ENCODE measurements at regions not wholly inside any gene's neighbourhood (a gene's known extent, or its start where the extent isn't known, plus 50 kb on each side); places are given as distances from the start of the nearest gene placed in this dataset.
"Not testable (repeated sequence)": the region's sequence is repeated elsewhere in the genome, so short reads cannot be mapped to it uniquely, and the experiment has no call there.

DNA sequence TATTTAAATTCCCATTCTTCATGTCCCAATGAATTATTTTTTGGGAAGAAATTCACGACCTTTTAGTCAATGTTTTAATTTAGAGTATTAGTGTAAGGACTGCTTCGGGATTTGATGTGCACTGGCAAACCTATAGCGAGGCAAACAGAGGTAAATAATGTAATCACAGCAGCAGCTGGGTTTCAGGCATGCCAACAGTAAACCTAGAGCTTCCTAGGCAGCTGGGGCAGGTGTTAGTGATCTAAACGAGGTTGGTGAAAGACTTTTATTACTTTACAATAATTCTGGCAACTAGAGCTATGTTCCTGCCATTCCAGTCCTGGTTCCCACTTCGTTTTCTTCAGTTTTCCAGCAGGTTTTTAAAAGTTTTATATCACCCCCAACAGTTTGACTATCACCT is 1036.4 kb upstream of the FOXG1 start:
- TF ChIP-seq, protein P1, sequence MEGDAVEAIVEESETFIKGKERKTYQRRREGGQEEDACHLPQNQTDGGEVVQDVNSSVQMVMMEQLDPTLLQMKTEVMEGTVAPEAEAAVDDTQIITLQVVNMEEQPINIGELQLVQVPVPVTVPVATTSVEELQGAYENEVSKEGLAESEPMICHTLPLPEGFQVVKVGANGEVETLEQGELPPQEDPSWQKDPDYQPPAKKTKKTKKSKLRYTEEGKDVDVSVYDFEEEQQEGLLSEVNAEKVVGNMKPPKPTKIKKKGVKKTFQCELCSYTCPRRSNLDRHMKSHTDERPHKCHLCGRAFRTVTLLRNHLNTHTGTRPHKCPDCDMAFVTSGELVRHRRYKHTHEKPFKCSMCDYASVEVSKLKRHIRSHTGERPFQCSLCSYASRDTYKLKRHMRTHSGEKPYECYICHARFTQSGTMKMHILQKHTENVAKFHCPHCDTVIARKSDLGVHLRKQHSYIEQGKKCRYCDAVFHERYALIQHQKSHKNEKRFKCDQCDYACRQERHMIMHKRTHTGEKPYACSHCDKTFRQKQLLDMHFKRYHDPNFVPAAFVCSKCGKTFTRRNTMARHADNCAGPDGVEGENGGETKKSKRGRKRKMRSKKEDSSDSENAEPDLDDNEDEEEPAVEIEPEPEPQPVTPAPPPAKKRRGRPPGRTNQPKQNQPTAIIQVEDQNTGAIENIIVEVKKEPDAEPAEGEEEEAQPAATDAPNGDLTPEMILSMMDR (IDR thresholded peaks at IDR 0.05; ENCODE audit: insufficient read depth, missing control alignments): no peak
- FAIRE-seq: no peak
- DNase-seq (ENCODE audit: insufficient read length, low spot score): no peak

DNA sequence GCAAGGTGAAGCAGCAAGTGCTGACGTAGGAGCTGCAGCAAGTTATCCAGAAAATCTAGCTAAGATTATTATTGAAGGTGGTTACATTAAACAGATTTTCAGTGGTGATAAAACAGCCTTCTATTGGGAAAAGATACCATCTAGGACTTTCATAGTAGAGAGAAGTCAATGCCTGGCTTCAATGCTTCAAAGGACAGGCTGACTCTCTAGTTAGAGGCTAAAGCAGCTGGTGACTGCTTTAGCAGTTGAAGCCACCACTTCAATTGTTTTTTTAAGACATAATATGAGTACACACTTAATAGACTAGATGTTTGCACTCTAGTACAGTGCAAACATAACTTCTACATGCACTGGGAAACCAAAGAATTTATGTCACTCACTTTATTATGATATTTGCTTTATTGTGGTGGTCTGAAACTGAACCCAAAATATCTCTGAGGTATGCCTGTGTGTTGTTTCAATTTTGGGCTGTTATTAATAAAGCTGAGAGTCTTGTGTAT is 1026.9 kb upstream of the FOXG1 start:
- FAIRE-seq (no peak), DNase-seq (ENCODE audit: insufficient read length, low spot score) (no peak)
- TF ChIP-seq, protein P1 (IDR thresholded peaks at IDR 0.05; ENCODE audit: insufficient read depth, missing control alignments): no peak

DNA sequence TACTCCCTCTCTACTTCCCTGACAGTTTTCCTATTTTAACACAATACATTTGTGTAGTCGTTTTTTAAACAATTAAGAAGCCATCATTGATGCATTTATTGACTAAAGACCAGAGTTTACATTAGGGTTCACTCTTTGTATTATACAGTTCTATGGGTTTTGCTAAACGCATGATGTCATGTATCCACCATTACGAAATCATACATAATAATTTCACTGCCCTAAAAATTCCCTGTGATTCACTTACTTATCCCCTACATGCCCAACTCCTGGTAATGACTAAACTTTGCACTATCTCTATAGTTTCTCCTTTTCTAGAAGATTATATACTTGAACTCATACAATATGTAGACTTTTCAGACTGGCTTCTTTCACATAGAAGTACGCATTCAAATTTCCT is 1016.5 kb upstream of the FOXG1 start:
- FAIRE-seq: no peak
- no peak for DNase-seq (ENCODE audit: insufficient read length, low spot score)
- TF ChIP-seq, protein P1 (IDR thresholded peaks at IDR 0.05; ENCODE audit: insufficient read depth, missing control alignments): no peak

DNA sequence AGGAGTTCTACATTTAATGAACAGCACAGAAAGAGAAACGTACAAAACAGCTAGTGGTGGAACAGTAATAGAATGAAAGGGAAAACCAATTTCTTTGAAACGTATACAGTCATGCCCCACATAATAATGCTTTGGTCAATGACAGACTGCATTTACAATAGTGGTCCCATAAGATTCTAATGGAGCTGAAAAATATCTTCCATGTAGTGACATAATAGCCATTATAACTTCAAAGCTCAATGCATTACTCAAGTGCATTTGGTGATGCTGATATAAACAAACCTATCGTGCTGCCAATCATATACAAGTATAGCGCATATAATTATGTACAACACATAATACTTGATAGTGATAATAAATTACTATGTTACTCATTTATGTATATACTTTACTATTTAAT is 1008.9 kb upstream of the FOXG1 start:
- FAIRE-seq: not testable (repeated sequence)

DNA sequence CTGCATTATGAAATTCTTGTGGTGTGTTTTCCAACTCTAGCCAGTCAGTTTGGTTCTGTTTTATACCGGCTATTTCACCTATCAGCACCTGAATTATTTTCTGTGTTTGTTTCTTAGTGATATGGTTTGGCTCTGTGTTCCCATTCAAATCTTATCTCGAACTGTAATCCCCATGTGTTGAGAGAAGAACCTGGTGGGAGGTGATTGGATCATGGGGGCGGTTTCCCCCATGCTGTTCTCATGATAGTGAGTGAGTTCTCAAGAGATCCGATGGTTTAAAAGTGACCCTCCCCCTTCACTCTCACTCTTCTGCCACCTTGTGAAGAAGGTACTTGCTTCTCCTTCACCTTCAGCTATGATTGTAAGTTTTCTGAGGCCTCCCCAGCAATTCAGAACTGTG is 1006.2 kb upstream of the FOXG1 start:
- not testable (repeated sequence) for FAIRE-seq; DNase-seq (ENCODE audit: insufficient read length, low spot score)

More for the DNA sequence above, 1008.9 kb upstream of the FOXG1 start:
- DNase-seq (ENCODE audit: insufficient read length, low spot score): not testable (repeated sequence)

DNA sequence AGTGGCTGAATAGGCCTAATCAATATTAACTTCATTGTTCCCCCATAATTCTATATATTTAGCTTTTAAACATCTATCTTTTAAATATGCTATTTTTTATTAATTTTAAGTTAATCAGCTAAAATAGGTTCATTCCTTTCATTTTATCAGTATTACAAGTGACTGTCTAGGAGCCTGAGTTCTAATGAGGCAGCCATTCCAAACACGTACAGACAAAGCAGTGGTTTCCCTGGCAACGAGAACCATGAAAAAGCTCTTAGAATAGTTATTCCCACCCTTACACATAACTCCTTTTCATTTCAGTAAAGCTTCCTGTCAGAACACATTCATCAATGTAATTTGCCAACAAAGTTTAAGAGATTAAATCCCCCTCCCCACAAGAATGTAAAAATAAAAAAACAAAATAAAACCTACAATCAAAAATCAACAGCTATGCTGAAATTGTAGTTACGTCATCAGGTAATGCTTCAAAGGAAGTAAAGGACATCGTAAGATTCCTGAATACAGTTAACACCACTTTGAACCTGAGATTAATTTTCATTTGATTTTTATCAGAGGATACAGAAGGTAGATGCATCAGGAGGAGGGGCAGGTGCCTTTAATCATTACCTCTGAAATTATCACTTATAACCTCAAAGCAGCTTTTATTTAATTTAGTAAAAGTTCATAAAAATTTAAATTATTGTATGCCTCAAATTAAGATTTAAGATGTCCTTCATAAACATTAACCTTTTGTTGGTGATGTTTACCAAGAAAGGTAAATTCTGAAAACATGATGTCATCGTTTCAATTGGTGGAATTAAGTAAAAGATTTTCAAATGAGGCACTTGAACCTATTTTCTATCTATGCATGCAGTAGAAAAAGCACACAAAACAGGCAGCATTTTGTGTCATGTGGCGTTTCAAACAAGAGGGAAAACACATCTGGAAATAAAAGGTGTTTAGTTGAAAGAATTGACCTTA is 967.2 kb upstream of the FOXG1 start:
- FAIRE-seq; DNase-seq (ENCODE audit: insufficient read length, low spot score): not testable (repeated sequence)

DNA sequence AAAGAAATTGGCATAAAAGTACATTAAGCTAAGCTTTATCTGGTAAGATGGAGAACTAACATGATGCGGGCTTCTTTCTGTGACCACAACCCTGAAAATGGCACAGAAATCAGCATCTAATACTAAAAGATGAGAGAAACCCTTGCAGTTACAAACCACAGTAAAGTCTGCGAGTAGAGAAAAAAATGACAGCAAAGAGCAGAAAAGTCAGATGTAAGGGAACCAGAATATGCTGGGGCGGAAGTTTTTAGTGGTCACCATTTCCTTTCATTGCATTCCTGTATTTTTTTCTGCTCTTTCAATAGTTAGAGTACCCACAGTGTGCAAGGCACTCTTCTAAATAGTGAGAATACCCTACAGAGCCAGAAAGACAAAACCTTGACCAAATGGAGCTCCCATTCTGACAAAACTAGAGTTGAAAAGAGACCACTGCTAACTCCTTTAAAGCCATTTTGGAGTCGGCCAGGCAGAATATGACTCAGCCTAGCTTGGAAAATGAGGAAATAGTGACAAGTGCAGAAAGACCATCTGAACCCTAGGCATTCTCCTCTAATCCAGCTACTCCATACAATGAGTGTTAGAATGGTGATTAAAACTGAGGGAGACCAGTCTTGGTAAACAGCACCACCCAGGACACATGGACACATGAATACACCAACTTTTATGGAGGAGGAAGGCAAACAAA is 948.7 kb upstream of the FOXG1 start:
- not testable (repeated sequence) for DNase-seq (ENCODE audit: insufficient read length, low spot score); FAIRE-seq

DNA sequence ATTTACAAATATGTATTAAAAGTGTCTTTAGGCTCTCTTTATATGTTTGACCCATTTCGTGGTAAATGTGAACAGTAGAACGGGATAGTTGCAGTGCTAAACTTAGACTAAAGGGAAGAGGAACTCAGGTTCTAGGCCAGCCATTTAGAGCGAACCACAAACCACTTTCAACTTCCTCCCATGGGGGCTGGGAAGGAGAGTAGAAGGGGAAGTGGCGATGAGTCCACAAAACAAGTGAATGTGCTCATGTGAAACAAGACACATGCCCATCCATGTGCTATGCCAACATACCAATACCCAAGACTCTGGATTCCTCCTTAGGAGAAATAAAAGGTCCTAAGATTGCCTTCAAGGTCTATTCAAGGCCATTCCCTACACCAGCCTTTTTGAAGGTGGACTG is 940.4 kb upstream of the FOXG1 start:
- not testable (repeated sequence) for DNase-seq (ENCODE audit: insufficient read length, low spot score); FAIRE-seq

DNA sequence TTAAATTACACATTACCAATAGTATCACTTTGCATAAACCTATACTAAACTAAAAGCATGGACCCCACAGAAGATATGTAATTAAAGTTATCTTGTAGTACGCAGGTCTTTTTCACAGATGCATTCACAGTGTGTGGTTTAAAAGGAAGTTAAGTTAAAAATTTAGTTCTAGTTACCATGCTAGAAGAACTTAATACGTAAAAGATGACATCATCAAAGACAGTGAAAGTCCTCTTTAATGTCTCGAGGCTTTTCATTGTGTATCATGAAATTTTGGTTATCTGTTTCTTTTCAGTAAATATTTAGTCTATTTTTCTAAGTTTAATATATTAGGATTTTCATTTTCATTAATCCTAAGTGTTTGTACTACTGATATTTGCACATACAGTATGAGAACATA is 934.6 kb upstream of the FOXG1 start:
- not testable (repeated sequence) for DNase-seq (ENCODE audit: insufficient read length, low spot score); FAIRE-seq

DNA sequence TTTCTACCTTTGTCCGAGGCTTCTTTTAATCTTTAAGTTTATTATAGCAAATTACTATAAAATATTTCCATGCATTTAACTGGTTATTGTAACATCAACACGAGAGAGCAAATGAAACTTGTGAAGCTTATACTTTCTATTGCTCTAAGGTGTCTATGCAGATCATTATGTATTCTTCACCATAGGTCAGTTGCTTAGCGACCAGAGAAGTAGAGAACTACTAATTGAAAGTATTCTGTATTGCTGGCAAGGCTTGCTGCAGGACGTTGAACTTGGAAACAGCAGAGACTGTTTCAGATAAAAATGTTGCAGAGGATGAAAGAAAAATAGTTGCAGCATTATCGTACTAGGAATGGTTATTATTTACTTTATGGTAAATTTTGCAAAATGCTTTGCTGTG is 933.6 kb upstream of the FOXG1 start:
- not testable (repeated sequence) for FAIRE-seq; DNase-seq (ENCODE audit: insufficient read length, low spot score)

DNA sequence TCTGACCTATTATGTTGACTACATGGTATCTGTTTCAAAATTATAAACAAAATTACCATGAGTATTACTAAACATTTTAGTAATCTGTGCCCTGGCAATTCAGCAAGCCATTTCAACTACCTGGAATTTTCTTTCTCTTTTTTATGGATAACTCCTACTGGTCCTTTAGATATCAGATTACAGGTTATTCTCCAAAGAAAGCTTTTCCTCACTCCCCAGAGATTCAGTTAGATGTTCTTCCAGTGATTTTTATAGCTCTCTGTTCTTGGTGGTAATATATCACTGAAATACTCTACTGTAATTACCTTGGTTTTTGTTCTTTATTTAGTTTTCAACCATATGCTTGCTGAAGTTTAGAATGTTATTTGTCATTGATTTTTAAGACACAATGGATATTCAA is 930.2 kb upstream of the FOXG1 start:
- DNase-seq (ENCODE audit: insufficient read length, low spot score) (no peak), FAIRE-seq (no peak)
- TF ChIP-seq, protein P1 (IDR thresholded peaks at IDR 0.05; ENCODE audit: insufficient read depth, missing control alignments): no peak
